ENCODE measurements at regions not wholly inside any gene's neighbourhood (a gene's known extent, or its start where the extent isn't known, plus 50 kb on each side); places are given as distances from the start of the nearest gene placed in this dataset.

GRCh38 chr12:127070515-127071157 is 1196.3 kb upstream of the TMEM132C start:
- DNase-seq (ENCODE audit: low read depth in 2 of 2), result no peak

DNA sequence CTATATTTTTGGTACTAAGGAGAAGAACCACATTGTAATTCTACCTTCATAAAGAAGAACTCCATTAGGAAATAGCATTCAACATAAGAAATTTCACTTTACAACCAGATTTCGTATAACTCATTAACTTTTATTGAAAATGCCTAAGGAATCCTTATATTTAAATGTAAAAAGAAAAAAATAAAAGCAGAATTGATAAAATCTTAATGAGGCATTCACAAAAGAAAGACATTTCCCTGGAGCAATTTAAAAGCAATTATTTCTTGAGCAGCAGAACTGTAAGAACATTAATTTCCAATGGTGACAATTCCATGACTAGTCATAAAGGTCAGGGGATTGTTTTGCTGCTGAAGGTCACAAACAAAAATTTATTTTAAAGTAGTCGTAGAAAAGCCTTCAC is 1192.8 kb upstream of the TMEM132C start:
- DNase-seq (ENCODE audit: low read depth in 2 of 2), result no peak

DNA sequence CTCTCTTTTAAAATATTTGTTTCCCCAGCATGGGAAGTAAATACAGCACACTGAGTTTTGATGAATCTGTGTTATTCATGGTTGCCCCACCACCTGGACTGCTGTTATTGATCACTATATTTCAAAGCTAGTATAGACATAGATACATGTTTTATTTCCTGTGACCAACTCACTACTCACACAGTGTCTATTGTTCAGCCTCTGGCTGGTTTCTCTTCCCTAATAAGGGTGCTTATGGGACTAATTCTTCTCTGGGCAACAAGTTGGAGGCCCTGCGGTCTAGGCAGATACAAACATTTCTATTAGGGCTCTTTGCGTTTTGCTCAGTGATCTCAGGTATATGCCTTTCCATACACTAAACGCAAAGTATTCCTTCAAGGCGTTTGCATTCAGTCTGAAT is 1191.0 kb upstream of the TMEM132C start:
- no peak for DNase-seq (ENCODE audit: low read depth in 2 of 2)

DNA sequence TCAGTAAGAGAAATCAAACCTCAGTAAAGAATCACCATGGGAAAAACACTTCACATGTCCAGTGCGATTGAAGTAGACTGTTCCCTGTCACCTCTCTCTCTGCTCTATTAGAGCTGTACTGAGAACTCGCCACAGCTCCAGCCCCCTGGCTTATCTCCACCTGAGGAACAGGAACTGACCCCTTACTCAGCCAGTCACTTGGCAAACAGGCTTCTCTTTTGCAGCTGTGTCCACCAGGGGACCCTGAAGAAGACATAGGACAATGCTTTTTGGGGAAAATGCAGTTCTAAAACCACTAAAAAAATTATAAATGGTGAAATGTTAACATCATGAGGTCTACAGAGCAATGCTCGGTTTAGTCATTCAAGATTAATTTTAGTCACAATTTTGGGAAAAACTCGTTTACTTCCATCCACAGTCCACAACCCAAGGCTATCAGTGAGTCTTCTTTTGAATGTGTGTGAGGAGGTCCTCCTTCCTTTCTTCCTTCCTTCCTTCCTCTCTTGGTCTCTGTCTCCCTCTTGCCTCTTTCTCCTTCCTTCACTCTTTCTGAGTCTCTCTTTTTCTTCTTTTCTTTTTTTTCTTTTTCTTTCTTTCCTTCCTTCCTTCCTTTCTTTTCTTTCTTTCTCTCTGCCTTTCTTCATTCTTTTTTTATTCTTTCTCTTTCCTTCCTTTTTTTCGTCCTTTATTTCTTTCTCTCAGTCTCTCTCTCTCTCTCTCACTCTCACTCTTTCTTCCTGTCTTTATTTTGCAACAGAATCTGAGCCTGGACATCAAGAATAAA is 1189.5 kb upstream of the TMEM132C start:
- DNase-seq (ENCODE audit: low read depth in 2 of 2), result no peak

GRCh38 chr12:127078577-127079350 is 1188.2 kb upstream of the TMEM132C start:
- no peak for DNase-seq (ENCODE audit: low read depth in 2 of 2)

- DNase-seq (ENCODE audit: low read depth in 2 of 2), result no peak
Observed at GRCh38 chr12:127079636-127080035, 1187.3 kb upstream of the TMEM132C start.

DNA sequence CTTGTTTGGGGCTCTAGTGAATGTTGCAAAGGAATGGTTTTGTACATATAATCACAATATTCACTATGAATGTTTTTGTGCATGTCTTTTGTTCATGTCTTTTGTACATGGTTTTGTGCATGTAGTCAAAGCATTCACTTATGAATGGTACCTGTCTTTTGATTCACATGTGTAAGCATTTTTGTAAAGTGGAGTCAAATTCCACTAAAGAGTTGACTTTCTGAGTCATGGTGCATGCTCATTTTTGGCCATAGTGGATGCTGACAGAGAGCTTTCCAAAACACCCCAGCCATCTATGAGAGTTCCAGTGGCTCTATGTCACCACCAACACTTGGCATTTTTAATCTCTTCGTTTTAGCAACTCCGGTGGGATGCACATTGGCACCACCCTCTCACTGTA is 1185.9 kb upstream of the TMEM132C start:
- no peak for DNase-seq (ENCODE audit: low read depth in 2 of 2)

GRCh38 chr12:127083008-127083949 is 1183.7 kb upstream of the TMEM132C start:
- no peak for DNase-seq (ENCODE audit: low read depth in 2 of 2)

GRCh38 chr12:127101076-127101475 is 1165.9 kb upstream of the TMEM132C start:
- no peak for DNase-seq (ENCODE audit: low read depth in 2 of 2)

DNA sequence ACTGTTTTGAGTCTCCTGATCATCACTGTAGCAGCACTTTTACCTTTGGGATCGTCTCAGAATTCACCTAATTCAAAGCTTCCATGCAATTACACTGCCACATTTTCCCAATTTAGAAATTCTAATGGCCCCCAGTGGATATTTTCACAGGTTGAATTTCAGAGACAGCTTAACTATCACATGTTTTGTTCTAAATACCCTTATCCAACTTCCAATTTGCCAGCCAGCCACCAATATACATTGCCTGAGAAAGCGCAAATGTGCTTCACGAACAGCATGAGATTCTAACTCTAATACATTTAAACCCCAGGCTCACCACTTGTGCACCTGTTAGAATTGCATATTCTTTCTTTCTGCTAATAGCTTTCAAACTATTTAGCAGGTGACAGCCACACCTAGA is 1160.9 kb upstream of the TMEM132C start:
- DNase-seq (ENCODE audit: low read depth in 2 of 2), result no peak

GRCh38 chr12:127106697-127107096 is 1160.3 kb upstream of the TMEM132C start:
- no peak for DNase-seq (ENCODE audit: low read depth in 2 of 2)

GRCh38 chr12:127107744-127108143 is 1159.2 kb upstream of the TMEM132C start:
- no peak for DNase-seq (ENCODE audit: low read depth in 2 of 2)

GRCh38 chr12:127108360-127109215 is 1158.4 kb upstream of the TMEM132C start:
- no peak for DNase-seq (ENCODE audit: low read depth in 2 of 2)

DNA sequence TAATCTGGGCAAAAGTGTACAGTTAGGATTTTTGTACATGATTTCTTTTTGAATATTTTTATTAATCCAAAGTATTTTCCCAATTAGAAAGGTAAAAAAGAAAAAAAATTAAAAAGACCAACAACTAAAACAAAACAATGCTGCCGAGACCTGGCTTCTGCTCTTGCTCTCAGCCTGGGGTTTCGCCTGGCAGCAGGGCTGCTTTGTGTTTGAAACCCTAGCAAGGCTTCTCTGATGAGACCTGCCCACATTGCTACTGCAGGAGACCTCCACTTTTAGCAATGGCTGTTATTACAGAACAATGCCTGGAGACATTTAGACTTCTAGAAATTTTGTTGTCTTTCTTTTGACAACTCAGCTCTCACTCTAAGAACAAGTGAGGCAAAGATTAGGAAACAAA is 1153.0 kb upstream of the TMEM132C start:
- DNase-seq (ENCODE audit: low read depth in 2 of 2), result no peak

DNA sequence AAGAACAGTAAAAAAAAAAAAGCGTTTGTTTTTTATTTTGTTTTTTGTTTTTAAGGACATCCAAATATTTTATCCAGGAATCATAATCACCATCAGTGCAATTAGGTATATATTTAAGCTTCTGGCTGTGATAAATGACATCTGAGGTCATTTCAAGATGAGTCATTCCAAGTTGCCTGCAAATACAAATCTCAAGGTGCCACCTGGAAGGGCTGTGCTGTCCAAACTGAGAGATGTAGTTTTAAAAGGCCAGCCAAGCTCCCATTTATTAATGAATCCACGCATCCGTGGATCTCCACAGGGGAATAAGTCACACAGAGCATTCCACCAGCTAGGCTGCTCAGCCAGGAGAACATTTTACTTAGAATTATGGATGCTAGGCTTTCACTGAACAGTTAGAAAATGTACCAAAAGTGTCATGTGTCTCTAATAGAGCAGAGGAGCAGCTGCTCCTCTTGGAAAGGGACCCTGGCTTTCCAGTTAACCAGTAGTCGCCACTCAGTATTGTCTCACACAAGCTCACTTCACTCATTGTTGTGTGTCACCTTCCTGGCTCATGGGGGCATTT is 1151.4 kb upstream of the TMEM132C start:
- no peak for DNase-seq (ENCODE audit: low read depth in 2 of 2)

DNA sequence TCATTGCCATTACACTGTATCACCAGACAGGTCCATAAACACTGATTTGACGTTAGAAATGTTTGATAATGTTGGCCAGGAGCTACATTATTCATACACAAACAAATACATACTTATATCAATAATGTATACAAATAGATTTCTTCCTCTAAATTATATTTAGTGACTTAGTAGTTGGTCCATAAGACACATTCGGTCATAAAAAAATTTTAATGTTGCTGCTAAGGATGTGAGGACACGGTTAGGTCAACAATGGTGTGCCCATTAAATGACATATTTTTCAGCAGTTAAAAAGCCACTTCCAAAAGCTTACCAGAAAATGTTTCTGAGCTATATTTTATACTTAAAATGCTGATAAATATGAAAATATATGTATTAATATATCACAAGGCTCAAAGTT is 1148.7 kb upstream of the TMEM132C start:
- DNase-seq (ENCODE audit: low read depth in 2 of 2), result no peak

GRCh38 chr12:127119600-127120140 is 1147.3 kb upstream of the TMEM132C start:
- DNase-seq (ENCODE audit: low read depth in 2 of 2), result no peak

DNA sequence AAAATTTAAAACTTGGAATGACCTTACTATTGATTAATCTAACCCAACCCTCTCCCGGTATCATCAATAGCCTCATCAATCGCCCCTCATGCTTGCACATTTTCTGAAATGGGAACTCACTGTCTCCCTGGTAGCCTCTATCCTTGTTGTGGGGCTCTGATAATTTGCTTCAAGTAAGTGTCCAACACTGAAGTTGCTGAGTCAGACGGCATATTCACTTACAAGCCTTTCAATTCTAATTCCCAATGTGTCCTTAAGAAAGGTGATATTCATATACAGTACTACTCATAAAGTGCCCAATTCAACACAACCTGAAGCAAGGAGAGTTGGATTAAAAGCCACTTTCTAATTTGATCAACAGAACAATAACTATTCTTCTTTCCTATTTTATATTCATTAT is 1146.1 kb upstream of the TMEM132C start:
- no peak for DNase-seq (ENCODE audit: low read depth in 2 of 2)

- DNase-seq (ENCODE audit: low read depth in 2 of 2), result no peak
Observed at GRCh38 chr12:127121494-127122084, 1145.4 kb upstream of the TMEM132C start.
